ENCODE measurements at regions not wholly inside any gene's neighbourhood (a gene's known extent, or its start where the extent isn't known, plus 50 kb on each side); places are given as distances from the start of the nearest gene placed in this dataset.
"Not testable (repeated sequence)": the region's sequence is repeated elsewhere in the genome, so short reads cannot be mapped to it uniquely, and the experiment has no call there.

GRCh38 chr4:77279114-77279513 is 122.1 kb downstream of the CCNG2 start:
- TF ChIP-seq CTCF (IDR thresholded peaks at IDR 0.05; ENCODE audit: low read depth, low read length, missing input control); HNF4A (conservative IDR thresholded peaks at IDR 0.05); EGR1 (IDR thresholded peaks at IDR 0.05; ENCODE audit: low read depth in 2 of 2); RAD21 (IDR thresholded peaks at IDR 0.05); MAX (IDR thresholded peaks at IDR 0.05); TAF1 (conservative IDR thresholded peaks at IDR 0.05); RXRA (IDR thresholded peaks at IDR 0.05): not testable (repeated sequence)
